Neuronal stem cell (in vitro differentiated cells): ENCODE measurements at regions not wholly inside any gene's neighbourhood (a gene's known extent, or its start where the extent isn't known, plus 50 kb on each side); places are given as distances from the start of the nearest gene placed in this dataset.

Source experiments
- DNase-seq: peaks from one replicate; pipeline ENCODE4 v3.0.0-alpha.2; 2013; ENCODE audit warnings: low spot score
- H2AFZ ChIP-seq: one replicate; pipeline ENCODE4 v1.6.1; 2013; ENCODE audit warnings: mild to moderate bottlenecking, low read length, inconsistent platforms
- H2AK5ac ChIP-seq: 2 replicates; pipeline ENCODE4 v1.6.1; 2013; ENCODE audit warnings: low read depth, mild to moderate bottlenecking, inconsistent platforms, low read length, moderate library complexity, mixed read lengths
- H2BK120ac ChIP-seq: 2 replicates; pipeline ENCODE4 v1.6.1; 2013; ENCODE audit warnings: low read depth, mild to moderate bottlenecking, inconsistent platforms, low read length, moderate library complexity, mixed read lengths
- H2BK12ac ChIP-seq: one replicate; pipeline ENCODE4 v1.6.1; 2013; ENCODE audit warnings: low read length, inconsistent platforms
- H2BK15ac ChIP-seq: 2 replicates; pipeline ENCODE4 v1.6.1; 2013; ENCODE audit warnings: mild to moderate bottlenecking, low read length, inconsistent platforms, mixed read lengths
- H2BK5ac ChIP-seq: one replicate; pipeline ENCODE4 v1.6.1; 2013; ENCODE audit warnings: inconsistent platforms, mild to moderate bottlenecking, low read length, moderate library complexity
- H3K14ac ChIP-seq: one replicate; pipeline ENCODE4 v1.6.1; 2013; ENCODE audit warnings: low read length, inconsistent platforms
- H3K18ac ChIP-seq: 2 replicates; pipeline ENCODE4 v1.6.1; 2013; ENCODE audit warnings: low read length, inconsistent platforms
- H3K23ac ChIP-seq: 2 replicates; pipeline ENCODE4 v1.6.1; 2013; ENCODE audit warnings: low read depth, mild to moderate bottlenecking, mixed read lengths, low read length, inconsistent platforms; ENCODE audit not compliant: poor library complexity
- H3K27ac ChIP-seq: replicated peaks from 3 replicates; pipeline ENCODE4 v1.5.1; 2013; ENCODE audit warnings: low read length, inconsistent platforms
- H3K27me3 ChIP-seq, 3 experiments: 2 replicates each; pipeline ENCODE4 v1.6.1; 2013; ENCODE audit warnings: low read length in 3 of 3, mild to moderate bottlenecking in 2 of 3, inconsistent platforms in 1 of 3, low read depth in 1 of 3, mixed read lengths in 1 of 3, moderate library complexity in 1 of 3; ENCODE audit not compliant: control insufficient read depth in 3 of 3, insufficient read depth in 3 of 3
- H3K36me3 ChIP-seq, 2 donors: replicated peaks in 1 of 2; 2 replicates each; pipeline ENCODE4 v1.6.1; 2013; ENCODE audit warnings: low read length in 2 of 2; ENCODE audit not compliant: control insufficient read depth in 2 of 2, insufficient read depth in 2 of 2
- H3K4ac ChIP-seq: 2 replicates; pipeline ENCODE4 v1.6.1; 2013; ENCODE audit warnings: inconsistent platforms, mild to moderate bottlenecking, low read length, moderate library complexity
- H3K4me1 ChIP-seq, 2 donors: 1 replicate in 1 of 2; 2 replicates in 1 of 2; pipeline ENCODE4 v1.6.1; 2013; ENCODE audit warnings: low read length in 2 of 2, low read depth in 1 of 2; ENCODE audit not compliant: control insufficient read depth in 2 of 2, insufficient read depth in 1 of 2
- H3K4me2 ChIP-seq: one replicate; pipeline ENCODE4 v1.6.1; 2013; ENCODE audit warnings: mild to moderate bottlenecking, low read length, inconsistent platforms; ENCODE audit not compliant: insufficient read depth, poor library complexity, severe bottlenecking
- H3K4me3 ChIP-seq, 2 donors: 2 replicates each; pipeline ENCODE4 v1.5.1; 2013; ENCODE audit warnings: low read length in 2 of 2, mild to moderate bottlenecking in 2 of 2, inconsistent platforms in 1 of 2, moderate library complexity in 1 of 2
- H3K79me1 ChIP-seq: one replicate; pipeline ENCODE4 v1.6.1; 2013; ENCODE audit warnings: low read depth, mild to moderate bottlenecking, inconsistent platforms, low read length, moderate library complexity
- H3K9ac ChIP-seq: one replicate; pipeline ENCODE4 v1.6.1; 2013; ENCODE audit warnings: mild to moderate bottlenecking, low read depth, low read length, inconsistent platforms; ENCODE audit not compliant: poor library complexity
- H3K9me3 ChIP-seq, 2 donors: replicated peaks in 1 of 2; 2 replicates each; pipeline versions ENCODE3 to v1.6.1; 2013; ENCODE audit warnings: low read length in 2 of 2, mild to moderate bottlenecking in 2 of 2, inconsistent platforms in 1 of 2, low read depth in 1 of 2, mixed read lengths in 1 of 2, moderate library complexity in 1 of 2; ENCODE audit not compliant: control insufficient read depth in 2 of 2, insufficient read depth in 1 of 2
- H4K8ac ChIP-seq: one replicate; pipeline ENCODE4 v1.6.1; 2013; ENCODE audit warnings: low read depth, mild to moderate bottlenecking, inconsistent platforms, low read length, moderate library complexity
- H4K91ac ChIP-seq: one replicate; pipeline ENCODE4 v1.6.1; 2013; ENCODE audit warnings: low read length, low read depth, mild to moderate bottlenecking, inconsistent platforms; ENCODE audit not compliant: poor library complexity
- WGBS, 2 donors: extraction: QIAGEN DNeasy Blood & Tissue Kit; methylation state at CpG; one replicate each; pipeline ENCODE4 v1.1.7; 2013; ENCODE audit warnings: missing lambda C conversion rate in 2 of 2, mixed read lengths in 1 of 2; ENCODE audit not compliant: insufficient read length in 2 of 2, insufficient replicate concordance in 1 of 2; ENCODE audit errors: extremely low coverage in 2 of 2; 5-methylcytosine and 5-hydroxymethylcytosine counted together

GRCh38 chr20:22159276-22159675 is 425.1 kb downstream of the FOXA2 start:
- Histone ChIP-seq H3K9ac (no peak overlapping the region), H2AK5ac (no peak overlapping the region), H4K8ac (no peak overlapping the region), H3K79me1 (no peaks in the 10 kb centered on the region), H2BK15ac (no peak overlapping the region), H3K4me2 (no peak overlapping the region), H3K36me3 (no peaks in the 10 kb centered on the region), H2AFZ (no peak overlapping the region), H3K27me3 (no peaks in the 10 kb centered on the region), H3K14ac (no peak overlapping the region), H3K4me1 (no peaks in the 10 kb centered on the region), H2BK5ac (no peak overlapping the region), H3K27ac (no peak overlapping the region), H2BK120ac (no peak overlapping the region), H3K9me3 (no peaks in the 10 kb centered on the region), H3K23ac (no peak overlapping the region), H3K18ac (no peak overlapping the region), H3K4me3 (no peak overlapping the region), H3K4ac (no peak overlapping the region), H2BK12ac (no peak overlapping the region), H4K91ac (no peak overlapping the region)
- no peak for DNase-seq
- no CpG with 5 or more reads among the region's 2 CpGs for WGBS, 2 donors

DNA sequence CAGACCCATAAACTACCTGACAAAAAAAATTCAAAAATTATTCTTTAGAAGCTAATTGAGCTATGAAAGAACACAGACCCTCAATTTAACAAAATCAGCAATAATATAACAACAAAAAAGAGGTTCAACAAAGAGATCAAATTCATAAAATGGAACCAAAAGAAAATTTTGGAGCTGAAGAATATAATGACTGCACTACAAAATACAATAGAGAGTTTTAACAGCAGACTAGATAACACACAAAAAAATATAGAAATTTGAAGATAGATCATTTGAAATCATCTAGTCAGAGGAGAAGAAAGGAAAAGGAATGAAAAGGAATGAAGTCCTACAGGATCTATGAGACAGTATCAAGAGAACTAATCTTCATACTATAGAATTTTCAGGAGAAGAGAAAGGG is 422.1 kb downstream of the PAX1 start:
- Histone ChIP-seq H3K27ac (no peak overlapping the region), H2AFZ (no peak overlapping the region), H3K23ac (no peak overlapping the region), H2BK12ac (no peak overlapping the region), H3K79me1 (no peaks in the 10 kb centered on the region), H3K4me1 (no peaks in the 10 kb centered on the region), H2BK5ac (no peak overlapping the region), H3K4me3 (no peak overlapping the region), H3K14ac (no peak overlapping the region), H2BK120ac (no peak overlapping the region), H3K9ac (no peak overlapping the region), H4K91ac (no peak overlapping the region), H3K4me2 (no peak overlapping the region), H3K9me3 (peaks cover 0 to 5% of the 10 kb centered on the region in 2 donors), H2BK15ac (no peak overlapping the region), H3K27me3 (no peaks in the 10 kb centered on the region), H2AK5ac (no peak overlapping the region), H3K36me3 (no peaks in the 10 kb centered on the region), H3K18ac (no peak overlapping the region), H3K4ac (no peak overlapping the region), H4K8ac (no peak overlapping the region)
- no peak for DNase-seq

DNA sequence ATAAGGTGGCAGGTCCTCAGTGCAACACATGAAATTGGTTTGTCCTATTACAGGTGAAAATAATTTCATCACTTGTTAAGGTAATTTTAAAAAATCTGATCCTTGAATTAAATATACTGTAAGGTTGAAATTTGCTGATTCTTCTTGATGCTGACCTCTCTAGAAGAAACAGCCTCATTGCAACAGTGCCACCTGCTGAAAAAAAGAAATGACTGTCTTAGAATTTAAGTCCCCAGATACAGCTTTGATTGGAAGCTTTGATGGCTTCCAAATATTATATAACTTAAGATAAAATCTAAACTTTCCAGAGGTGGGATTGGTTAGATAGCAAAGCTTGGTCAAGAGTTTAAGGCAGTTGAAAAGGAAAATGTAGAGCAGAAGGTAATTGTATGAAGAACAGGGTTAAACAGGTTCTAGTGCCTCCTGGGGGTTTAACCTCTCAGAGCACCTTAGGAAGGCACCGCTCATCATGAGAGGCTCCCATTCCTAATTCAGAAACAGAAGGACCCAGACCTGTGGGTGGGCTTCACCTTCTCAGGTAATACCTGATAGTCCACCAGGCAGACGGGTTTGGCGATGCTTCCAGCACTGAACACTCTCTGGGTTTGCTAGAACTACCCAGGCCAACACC is 401.0 kb downstream of the PAX1 start:
- Histone ChIP-seq H3K9ac (no peak overlapping the region), H3K79me1 (no peaks in the 10 kb centered on the region), H2AK5ac (no peak overlapping the region), H2BK15ac (no peak overlapping the region), H2BK120ac (no peak overlapping the region), H3K4me1 (no peaks in the 10 kb centered on the region), H3K4me3 (no peak overlapping the region), H3K4ac (no peak overlapping the region), H2BK12ac (no peak overlapping the region), H3K18ac (no peak overlapping the region), H4K91ac (no peak overlapping the region), H3K4me2 (no peak overlapping the region), H3K27me3 (no peaks in the 10 kb centered on the region), H2BK5ac (no peak overlapping the region), H2AFZ (no peak overlapping the region), H4K8ac (no peak overlapping the region), H3K27ac (no peak overlapping the region), H3K9me3 (no peaks in the 10 kb centered on the region), H3K14ac (no peak overlapping the region), H3K23ac (no peak overlapping the region), H3K36me3 (no peaks in the 10 kb centered on the region)
- DNase-seq = peak; percentile 23
- no CpG with 5 or more reads among the region's 3 CpGs for WGBS, 2 donors

DNA sequence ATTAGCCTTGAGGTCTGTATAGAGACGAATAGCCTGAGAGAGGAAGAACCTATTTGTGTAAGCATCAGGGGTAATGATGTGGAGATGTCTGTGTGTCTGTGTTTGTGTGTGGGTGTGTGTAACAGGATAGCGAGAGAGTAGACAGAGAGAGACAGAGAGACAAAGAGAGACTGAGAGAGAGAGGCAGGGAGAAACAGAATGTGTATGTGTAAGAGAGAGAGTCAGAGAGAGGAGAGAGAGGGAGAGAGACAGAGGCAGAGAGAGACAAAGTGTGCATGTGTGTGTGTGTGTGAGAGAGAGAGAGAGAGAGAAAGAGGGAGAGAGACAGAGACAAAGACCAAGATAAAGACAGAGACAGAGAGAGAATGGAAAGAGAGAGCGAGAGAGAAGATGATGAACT is 396.1 kb downstream of the PAX1 start:
- no peak overlapping the region for H2AFZ ChIP-seq
- H4K91ac ChIP-seq = no peak overlapping the region
- no peak overlapping the region for H3K4me2 ChIP-seq
- no peaks in the 10 kb centered on the region for H3K79me1 ChIP-seq
- H2BK15ac ChIP-seq = no peak overlapping the region
- H3K36me3 ChIP-seq = no peaks in the 10 kb centered on the region
- H2BK120ac ChIP-seq = no peak overlapping the region
- no peak overlapping the region for H3K18ac ChIP-seq
- no peak overlapping the region for H2BK12ac ChIP-seq
- no peak overlapping the region for H3K27ac ChIP-seq
- H2AK5ac ChIP-seq = no peak overlapping the region
- no peak for DNase-seq
- H3K27me3 ChIP-seq = no peaks in the 10 kb centered on the region
- no peaks in the 10 kb centered on the region for H3K4me1 ChIP-seq
- H3K9ac ChIP-seq = no peak overlapping the region
- WGBS, 2 donors = no CpG with 5 or more reads among the region's 3 CpGs
- H3K14ac ChIP-seq = no peak overlapping the region
- H4K8ac ChIP-seq = no peak overlapping the region
- H3K4me3 ChIP-seq = no peak overlapping the region
- H2BK5ac ChIP-seq = no peak overlapping the region
- H3K23ac ChIP-seq = no peak overlapping the region
- H3K9me3 ChIP-seq = no peaks in the 10 kb centered on the region
- no peak overlapping the region for H3K4ac ChIP-seq
